ENCODE measurements at regions not wholly inside any gene's neighbourhood (a gene's known extent, or its start where the extent isn't known, plus 50 kb on each side); places are given as distances from the start of the nearest gene placed in this dataset.
"Not testable (repeated sequence)": the region's sequence is repeated elsewhere in the genome, so short reads cannot be mapped to it uniquely, and the experiment has no call there.

DNA sequence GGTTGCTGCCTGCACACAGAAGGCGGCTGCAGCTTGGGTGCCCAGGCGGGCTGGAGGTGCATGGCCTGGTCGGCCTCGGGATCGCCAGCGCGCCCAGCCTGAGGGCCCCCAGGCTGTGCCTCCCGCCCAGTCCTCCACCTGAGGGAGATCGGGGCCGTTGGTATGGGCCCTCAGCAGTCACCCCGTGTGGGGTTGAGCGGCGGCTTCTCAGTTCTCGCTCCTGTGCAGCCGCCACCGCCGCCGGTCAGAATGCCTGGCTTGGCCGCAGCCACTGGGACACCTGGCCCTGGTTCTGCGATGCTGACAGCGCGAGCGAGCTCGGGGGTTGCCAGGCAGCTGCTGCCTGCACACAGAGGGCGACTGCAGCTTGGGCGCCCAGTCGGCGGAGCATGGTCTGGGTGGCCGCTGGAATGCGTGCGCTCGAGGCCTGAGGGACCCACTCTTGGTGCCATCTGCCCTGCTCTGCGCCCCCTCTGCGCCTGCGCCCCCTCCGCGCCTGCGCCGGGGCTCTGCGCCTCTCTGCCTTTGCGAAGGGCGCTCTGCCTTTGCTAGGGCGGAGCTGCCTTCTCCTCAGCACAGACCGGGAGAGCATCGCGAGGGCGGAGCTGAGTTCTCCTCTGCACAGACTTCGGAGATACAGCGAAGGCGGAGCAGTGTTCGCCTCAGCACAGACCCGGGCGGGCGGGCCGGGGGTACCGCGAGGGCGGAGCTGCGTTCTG is 84.6 kb upstream of the ZNG1F start:
- peak; percentile 68 for DNase-seq (ENCODE audit: low read depth)

DNA sequence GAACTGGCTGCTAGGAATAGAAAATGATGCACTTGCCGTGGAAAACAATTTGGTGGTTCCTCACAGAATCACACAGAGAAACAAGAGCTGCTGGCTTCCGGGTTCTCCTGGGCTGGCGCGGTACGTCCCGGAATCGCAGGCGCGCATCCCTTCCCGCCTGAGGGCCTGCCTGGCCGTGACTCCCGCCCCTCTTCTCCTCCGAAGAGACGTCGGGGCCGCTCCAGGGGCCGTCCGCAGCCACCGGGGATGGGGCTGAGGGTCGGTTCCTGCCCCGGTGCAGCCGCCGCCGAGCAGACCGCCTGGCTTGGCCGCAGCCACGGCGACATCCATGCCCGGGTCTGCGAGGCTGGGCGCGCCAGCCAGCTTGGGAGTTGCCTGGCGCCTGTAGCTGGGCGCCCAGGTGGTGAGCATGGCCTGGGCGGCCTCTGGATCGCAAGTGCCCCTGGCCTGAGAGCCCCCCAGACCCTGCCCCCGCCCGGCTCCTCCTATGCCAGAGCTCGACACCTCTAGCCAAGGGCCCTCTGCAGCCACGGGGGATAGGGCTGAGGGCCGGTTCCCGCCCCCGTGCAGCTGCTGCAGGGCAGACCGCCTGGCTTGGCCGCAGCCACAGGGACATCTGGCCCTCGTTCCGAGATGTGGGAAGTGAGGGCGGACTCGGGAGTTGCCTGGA is 83.9 kb upstream of the ZNG1F start:
- DNase-seq (ENCODE audit: low read depth) = not testable (repeated sequence)

DNA sequence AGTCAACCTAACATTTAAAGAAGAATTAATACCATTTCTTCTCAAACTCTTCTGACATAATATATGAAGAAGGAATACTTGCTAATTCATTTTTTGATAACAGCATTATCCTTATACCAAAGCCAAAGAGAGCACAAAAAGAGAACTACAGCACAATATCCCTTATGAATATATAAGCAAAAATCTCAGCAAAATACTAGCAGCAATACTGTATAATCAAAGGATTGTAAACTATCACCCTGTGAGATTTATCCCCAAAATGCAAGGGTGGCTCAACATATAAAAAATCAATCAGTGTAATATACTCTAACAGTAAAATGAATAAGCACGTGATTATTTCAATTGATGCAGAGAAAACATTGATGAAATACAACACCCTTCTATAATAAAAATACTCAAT is 81.9 kb upstream of the ZNG1F start:
- DNase-seq (ENCODE audit: low read depth) = not testable (repeated sequence)

DNA sequence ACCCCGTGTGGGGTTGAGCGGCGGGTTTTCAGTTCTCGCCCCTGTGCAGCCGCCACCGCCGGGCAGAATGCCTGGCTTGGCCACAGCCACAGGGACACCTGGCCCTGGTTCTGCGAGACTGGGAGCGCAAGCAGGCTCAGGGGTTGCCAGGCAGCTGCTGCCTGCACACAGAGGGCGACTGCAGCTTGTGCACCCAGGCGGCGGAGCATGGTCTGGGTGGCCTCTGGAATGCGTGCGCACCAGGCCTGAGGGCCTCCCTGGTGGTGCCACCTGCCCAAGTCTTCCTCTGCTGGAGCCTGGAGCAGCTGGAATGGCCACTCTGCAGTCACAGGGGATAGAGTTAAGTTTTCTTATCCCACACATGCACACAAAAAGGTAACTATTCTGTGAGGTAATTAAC is 80.4 kb upstream of the ZNG1F start:
- not testable (repeated sequence) for DNase-seq (ENCODE audit: low read depth)

DNA sequence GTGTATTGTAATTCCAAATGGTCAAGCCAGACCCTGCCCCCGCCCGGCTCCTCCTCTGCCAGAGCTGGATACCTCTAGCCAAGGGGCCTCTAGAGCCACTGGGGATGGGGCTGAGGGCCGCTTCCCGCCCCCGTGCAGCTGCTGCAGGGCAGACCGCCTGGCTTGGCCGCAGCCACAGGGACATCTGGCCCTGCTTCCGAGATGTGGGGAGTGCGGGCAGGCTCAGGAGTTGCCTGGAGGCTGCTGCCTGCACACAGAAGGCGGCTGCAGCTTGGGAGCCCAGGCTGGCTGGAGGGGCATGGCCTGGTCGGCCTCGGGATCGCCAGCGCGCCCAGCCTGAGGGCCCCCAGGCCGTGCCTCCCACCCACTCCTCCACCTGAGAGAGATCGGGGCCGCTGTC is 79.9 kb upstream of the ZNG1F start:
- DNase-seq (ENCODE audit: low read depth) = not testable (repeated sequence)

DNA sequence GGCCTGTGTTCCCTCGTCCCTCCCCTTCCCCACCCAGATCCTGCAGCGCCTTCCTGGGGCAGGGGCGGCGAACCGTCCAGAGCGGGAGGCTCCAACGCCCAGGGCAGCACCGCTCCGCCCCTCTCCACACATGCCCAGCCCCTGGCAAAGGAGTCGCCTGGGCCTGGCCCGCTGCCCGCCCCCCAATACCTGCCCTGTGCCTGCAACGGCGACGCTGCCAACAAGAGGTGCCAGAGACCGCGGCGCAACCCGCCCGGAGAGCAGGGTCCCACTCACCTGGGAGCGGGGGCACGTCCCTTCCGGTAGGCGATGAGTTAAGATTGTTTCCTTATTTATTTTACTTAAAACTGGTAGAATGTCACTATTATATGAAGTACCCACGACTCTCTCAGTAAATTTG is 77.5 kb upstream of the ZNG1F start:
- not testable (repeated sequence) for DNase-seq (ENCODE audit: low read depth)

DNA sequence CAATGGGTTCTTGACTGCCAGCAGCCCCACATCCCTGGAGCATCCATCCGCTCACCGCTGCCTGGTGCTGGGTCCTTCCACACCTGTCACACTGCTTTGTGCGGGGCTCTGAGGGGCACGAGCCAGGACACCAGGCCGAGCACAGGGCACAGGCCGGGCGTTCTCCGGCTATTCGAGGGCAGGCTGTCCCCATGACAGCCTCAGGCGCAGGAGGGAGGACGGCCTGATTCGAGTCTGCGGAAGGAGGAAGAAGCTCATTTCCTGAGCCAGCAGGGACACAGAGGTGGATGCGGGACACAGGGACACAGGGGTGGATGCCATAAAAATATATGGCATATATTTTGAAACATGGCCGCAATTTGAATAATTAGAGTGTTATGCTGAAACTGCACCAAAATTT is 76.9 kb upstream of the ZNG1F start:
- DNase-seq (ENCODE audit: low read depth) = not testable (repeated sequence)

DNA sequence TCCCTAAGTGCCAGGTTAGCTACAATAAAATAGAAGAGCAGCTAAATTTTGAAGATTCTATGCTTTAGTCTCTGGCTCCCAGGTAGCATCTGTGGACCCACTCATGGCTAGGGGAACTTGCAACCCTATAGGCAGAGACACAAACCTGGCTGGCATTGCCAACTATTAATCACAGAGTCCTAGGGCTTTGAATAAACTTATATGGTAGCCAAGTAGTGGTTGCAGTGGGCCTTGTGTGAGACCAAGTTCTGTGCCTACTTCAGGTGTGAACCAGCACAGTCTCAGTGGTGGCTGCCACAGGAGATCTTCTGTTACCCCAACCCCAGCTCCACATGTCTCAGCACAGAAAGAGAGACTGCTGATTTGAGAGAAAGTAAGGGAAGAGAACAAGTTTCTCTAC is 62.9 kb upstream of the ZNG1F start:
- DNase-seq (ENCODE audit: low read depth) = not testable (repeated sequence)

DNA sequence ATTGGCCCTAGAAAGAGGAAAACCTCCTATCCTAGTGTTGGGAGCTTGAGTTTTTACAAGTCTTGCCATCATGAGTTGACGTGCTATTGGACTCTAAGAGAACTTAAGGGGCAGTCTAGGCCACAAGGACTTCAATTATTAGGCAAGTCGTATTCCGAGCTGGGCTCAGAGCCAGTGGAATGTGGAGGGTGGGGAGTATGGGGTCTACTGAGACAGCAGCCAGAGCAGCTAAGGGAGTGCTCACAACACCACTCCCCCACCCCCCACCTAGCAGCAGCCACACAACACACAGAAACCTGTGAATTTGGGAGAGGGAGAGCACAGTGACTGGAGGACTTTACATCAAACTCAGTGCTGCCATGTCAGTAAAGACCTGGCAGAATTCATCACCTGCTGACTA is 62.0 kb upstream of the ZNG1F start:
- DNase-seq (ENCODE audit: low read depth) = not testable (repeated sequence)

DNA sequence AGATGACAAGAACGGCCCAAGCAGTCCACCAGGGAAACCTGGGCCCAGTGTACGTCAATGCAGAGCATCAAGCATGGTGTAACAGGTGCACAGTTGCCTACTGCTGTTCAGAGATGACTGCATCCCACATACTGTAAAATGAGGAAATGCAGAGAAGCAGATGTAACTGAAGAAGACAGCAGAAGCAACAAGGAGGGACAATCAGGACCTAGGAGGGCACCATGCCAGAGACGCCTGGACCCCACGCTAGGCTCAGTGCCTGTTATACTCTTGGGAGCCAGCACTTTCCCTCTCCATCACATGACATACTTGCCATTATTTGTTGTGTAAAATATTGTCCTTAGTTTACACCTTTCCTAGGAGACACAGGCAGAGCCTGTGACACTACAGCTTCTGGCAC is 57.6 kb upstream of the ZNG1F start:
- DNase-seq (ENCODE audit: low read depth) = not testable (repeated sequence)

Data from stimulated activated CD4-positive, alpha-beta T cell treated with anti-CD3 and anti-CD28 coated beads, Interleukin-2, amount 100 ng/mL, for 4 hours (primary cell).